GOT3 (cell line): ENCODE measurements at regions not wholly inside any gene's neighbourhood (a gene's known extent, or its start where the extent isn't known, plus 50 kb on each side); places are given as distances from the start of the nearest gene placed in this dataset.

Source experiments
- DNase-seq: peaks from one replicate; lab custom pipeline; 2025; ENCODE audit warnings: mixed read lengths; lab: John Stamatoyannopoulos, UW

GRCh38 chr5:118044169-118044568 is 944.2 kb downstream of the DTWD2 start:
- DNase-seq, result no peak

GRCh38 chr5:118043531-118043930 is 944.8 kb downstream of the DTWD2 start:
- DNase-seq, result no peak

- no peak for DNase-seq
These were observed 946.3 kb downstream of the DTWD2 start for GRCh38 chr5:118042076-118042475.

- DNase-seq, result no peak
These were observed 947.9 kb downstream of the DTWD2 start for GRCh38 chr5:118040496-118040895.

GRCh38 chr5:118033686-118034338 is 954.5 kb downstream of the DTWD2 start:
- no peak for DNase-seq

GRCh38 chr5:118029807-118030206 is 958.5 kb downstream of the DTWD2 start:
- no peak for DNase-seq

GRCh38 chr5:118022062-118022461 is 966.3 kb downstream of the DTWD2 start:
- DNase-seq, result no peak

- no peak for DNase-seq
These were observed 970.8 kb downstream of the DTWD2 start for GRCh38 chr5:118017536-118017935.

- no peak for DNase-seq
These were observed 972.0 kb downstream of the DTWD2 start for GRCh38 chr5:118016396-118016795.

GRCh38 chr5:118015511-118015910 is 972.8 kb downstream of the DTWD2 start:
- DNase-seq, result no peak

GRCh38 chr5:118009741-118010297 is 978.5 kb downstream of the DTWD2 start:
- no peak for DNase-seq

GRCh38 chr5:118008779-118009178 is 979.6 kb downstream of the DTWD2 start:
- no peak for DNase-seq

- no peak for DNase-seq
These were observed 981.1 kb downstream of the DTWD2 start for GRCh38 chr5:118007262-118007661.

GRCh38 chr5:118006219-118006618 is 982.1 kb downstream of the DTWD2 start:
- no peak for DNase-seq

- DNase-seq, result no peak
These were observed 988.3 kb downstream of the DTWD2 start for GRCh38 chr5:117999939-118000549.

GRCh38 chr5:117982691-117983090 is 1005.7 kb downstream of the DTWD2 start:
- DNase-seq, result no peak

GRCh38 chr5:117973785-117974184 is 1014.6 kb downstream of the DTWD2 start:
- no peak for DNase-seq

GRCh38 chr5:117955831-117956230 is 1032.5 kb downstream of the DTWD2 start:
- DNase-seq, result no peak

GRCh38 chr5:117954331-117954730 is 1034.0 kb downstream of the DTWD2 start:
- no peak for DNase-seq

- no peak for DNase-seq
These were observed 1035.1 kb downstream of the DTWD2 start for GRCh38 chr5:117953272-117953671.

GRCh38 chr5:117947836-117948235 is 1040.5 kb downstream of the DTWD2 start:
- no peak for DNase-seq

GRCh38 chr5:117947121-117947520 is 1041.2 kb downstream of the DTWD2 start:
- no peak for DNase-seq

- DNase-seq, result no peak
These were observed 1043.1 kb downstream of the DTWD2 start for GRCh38 chr5:117945258-117945657.

GRCh38 chr5:117943541-117943940 is 1044.8 kb downstream of the DTWD2 start:
- no peak for DNase-seq
